ENCODE measurements at regions not wholly inside any gene's neighbourhood (a gene's known extent, or its start where the extent isn't known, plus 50 kb on each side); places are given as distances from the start of the nearest gene placed in this dataset.
A peak's percentile ranks its signal among the peaks of the same experiment; 100 is the strongest.

GRCh38 chr2:2704428-2705090 lies 373.5 kb upstream of the MYT1L start:
- DNase-seq, result peak; percentile 19

GRCh38 chr2:2703762-2704427 lies 372.8 kb upstream of the MYT1L start:
- DNase-seq, result peak; percentile 84

- DNase-seq, result no peak
Observed at GRCh38 chr2:2703172-2703571, 372.1 kb upstream of the MYT1L start.

- no peak for DNase-seq
Observed at GRCh38 chr2:2702385-2702784, 371.3 kb upstream of the MYT1L start.

- DNase-seq, result no peak
Observed at GRCh38 chr2:2701813-2702212, 370.7 kb upstream of the MYT1L start.

- DNase-seq, result no peak
Observed at GRCh38 chr2:2701176-2701781, 370.2 kb upstream of the MYT1L start.

- no peak for DNase-seq
Observed at GRCh38 chr2:2699121-2699505, 368.0 kb upstream of the MYT1L start.

- peak; percentile 4 for DNase-seq
Observed at GRCh38 chr2:2698182-2699120, 367.4 kb upstream of the MYT1L start.

GRCh38 chr2:2696733-2697455 lies 365.8 kb upstream of the MYT1L start:
- peak; percentile 18 for DNase-seq

GRCh38 chr2:2696325-2696724 lies 365.2 kb upstream of the MYT1L start:
- no peak for DNase-seq

- no peak for DNase-seq
Observed at GRCh38 chr2:2694746-2695145, 363.7 kb upstream of the MYT1L start.

GRCh38 chr2:2692599-2693389 lies 361.7 kb upstream of the MYT1L start:
- DNase-seq, result no peak

- no peak for DNase-seq
Observed at GRCh38 chr2:2691419-2691818, 360.3 kb upstream of the MYT1L start.

GRCh38 chr2:2690985-2691384 lies 359.9 kb upstream of the MYT1L start:
- no peak for DNase-seq

GRCh38 chr2:2689306-2689705 lies 358.2 kb upstream of the MYT1L start:
- DNase-seq, result no peak

GRCh38 chr2:2688254-2688653 lies 357.2 kb upstream of the MYT1L start:
- no peak for DNase-seq

GRCh38 chr2:2687745-2688144 lies 356.7 kb upstream of the MYT1L start:
- DNase-seq, result no peak

GRCh38 chr2:2686222-2686621 lies 355.1 kb upstream of the MYT1L start:
- DNase-seq, result no peak

GRCh38 chr2:2683606-2684224 lies 352.6 kb upstream of the MYT1L start:
- peak; percentile 4 for DNase-seq

GRCh38 chr2:2682700-2683342 lies 351.7 kb upstream of the MYT1L start:
- DNase-seq, result no peak

Measured in MV-4-11 (cell line).